ENCODE measurements at regions not wholly inside any gene's neighbourhood (a gene's known extent, or its start where the extent isn't known, plus 50 kb on each side); places are given as distances from the start of the nearest gene placed in this dataset.

GRCh38 chr4:55753856-55754255, 65.7 kb upstream of the EXOC1L start:
- Histone ChIP-seq H3K27me3 (ENCODE audit: insufficient read depth) (no peaks in the 10 kb centered on the region), H2AFZ (no peak overlapping the region), H4K20me1 (replicated peaks; ENCODE audit: insufficient read depth) (no peaks in the 10 kb centered on the region), H3F3A (replicated peaks; ENCODE audit: low read depth) (no peaks in the 10 kb centered on the region), H3K9me2 (ENCODE audit: insufficient read depth) (no peaks in the 10 kb centered on the region), H3K27ac (ENCODE audit: low read depth) (no peak overlapping the region), H3K4me1 (ENCODE audit: insufficient read depth) (no peaks in the 10 kb centered on the region), H3K36me3 (ENCODE audit: insufficient read depth) (no peaks in the 10 kb centered on the region), H3K79me2 (replicated peaks; ENCODE audit: insufficient read depth) (no peaks in the 10 kb centered on the region), H3K4me2 (no peak overlapping the region), H3K4me3 (no peak overlapping the region)
- Mint-ChIP-seq H3K36me3 (ENCODE audit: low read depth) (no peaks in the 10 kb centered on the region), H3K9me3 (no peaks in the 10 kb centered on the region), H3K4me1 (peaks cover 15% of the 10 kb centered on the region), H3K27me3 (ENCODE audit: insufficient read depth, low read depth, poor library complexity) (no peaks in the 10 kb centered on the region), H3K4me3 (no peak overlapping the region), H3K27ac (no peak overlapping the region)
- DNase-seq (ENCODE audit: low spot score): no peak
- no peak for ATAC-seq
- no peak for TF ChIP-seq ZNF462 (CRISPR knock-in tag; IDR thresholded peaks at IDR 0.05)
- TF ChIP-seq JUNB (IDR thresholded peaks at IDR 0.05; ENCODE audit: unreplicated experiment): no peak
- no peak for TF ChIP-seq ETS1 (IDR thresholded peaks at IDR 0.05)
- TF ChIP-seq ZNF331 (CRISPR knock-in tag; IDR thresholded peaks at IDR 0.05; ENCODE audit: low read depth): no peak
- TF ChIP-seq ZNF114 (CRISPR knock-in tag; IDR thresholded peaks at IDR 0.05): no peak
- TF ChIP-seq NANOG (IDR thresholded peaks at IDR 0.05; ENCODE audit: borderline replicate concordance): no peak
- TF ChIP-seq REST (IDR thresholded peaks at IDR 0.05; ENCODE audit: unreplicated experiment): no peak
- no peak for TF ChIP-seq POLR2AphosphoS5 (IDR thresholded peaks at IDR 0.05; ENCODE audit: low read depth)
- TF ChIP-seq EZH2phosphoT487 (IDR thresholded peaks at IDR 0.05; ENCODE audit: unreplicated experiment): no peak
- no peak for TF ChIP-seq CREB1 (CRISPR knock-in tag; IDR thresholded peaks at IDR 0.05; ENCODE audit: low read depth)
- no peak for TF ChIP-seq CTCF (conservative IDR thresholded peaks at IDR 0.05; ENCODE audit: low read depth in 2 of 2)
- no peak for TF ChIP-seq STAT1 (IDR thresholded peaks at IDR 0.05; ENCODE audit: unreplicated experiment)
- no peak for TF ChIP-seq EZH2 (IDR thresholded peaks at IDR 0.05; ENCODE audit: low read depth, unreplicated experiment)
